Aorta (tissue), 5 donors: ENCODE measurements at regions not wholly inside any gene's neighbourhood (a gene's known extent, or its start where the extent isn't known, plus 50 kb on each side); places are given as distances from the start of the nearest gene placed in this dataset.

ENCODE experiments used
- ATAC-seq: fragments of 200-7000 bp; cut with Tn5 transposase; one replicate; pipeline ENCODE4 v1.9.1; 2022; ENCODE audit warnings: moderate library complexity; ENCODE audit not compliant: low FRiP score
- DNase-seq, 2 donors: peaks; one replicate each; pipeline ENCODE4 v3.0.0-alpha.2; 2020
- H3K27ac ChIP-seq, 2 donors: one replicate each; pipeline ENCODE4 v1.5.1; 2013; ENCODE audit warnings: low read length in 2 of 2, mild to moderate bottlenecking in 2 of 2, moderate library complexity in 2 of 2, control low read depth in 1 of 2, inconsistent platforms in 1 of 2, low read depth in 1 of 2
- H3K27me3 ChIP-seq, 2 donors: one replicate each; pipeline ENCODE4 v1.6.1; 2013; ENCODE audit warnings: control low read depth in 1 of 2, low read length in 1 of 2, mild to moderate bottlenecking in 1 of 2, moderate library complexity in 1 of 2; ENCODE audit not compliant: insufficient read depth in 2 of 2, control insufficient read depth in 1 of 2
- H3K36me3 ChIP-seq, 2 donors: one replicate each; pipeline ENCODE4 v1.6.1; 2013; ENCODE audit warnings: control low read depth in 1 of 2, low read length in 1 of 2, mild to moderate bottlenecking in 1 of 2; ENCODE audit not compliant: insufficient read depth in 2 of 2, control insufficient read depth in 1 of 2
- H3K4me1 ChIP-seq, 2 donors: one replicate each; pipeline ENCODE4 v1.6.1; 2013; ENCODE audit warnings: low read length in 2 of 2, control low read depth in 1 of 2, mild to moderate bottlenecking in 1 of 2, moderate library complexity in 1 of 2; ENCODE audit not compliant: insufficient read depth in 2 of 2, control insufficient read depth in 1 of 2
- H3K4me3 ChIP-seq, 2 donors: one replicate each; pipeline ENCODE4 v1.5.1; 2013; ENCODE audit warnings: low read length in 2 of 2, control low read depth in 1 of 2, mild to moderate bottlenecking in 1 of 2
- H3K9me3 ChIP-seq: one replicate; pipeline ENCODE4 v1.6.1; 2013; ENCODE audit warnings: mild to moderate bottlenecking, low read length; ENCODE audit not compliant: control insufficient read depth
- WGBS, 2 donors: extraction: QIAGEN DNeasy Blood & Tissue Kit; methylation state at CpG; one replicate each; pipeline ENCODE4 v1.1.7; 2013; 5-methylcytosine and 5-hydroxymethylcytosine counted together
- intact Hi-C, 2 donors: fragments of 100-400 bp; cut with DNase I; formaldehyde crosslinking; loops; one replicate each; pipeline versions ENCODE4 v1.14.2 to v1.15.0; 2022
- donor health status: healthy with polysubstance abuse.
- donor health status: Bipolar disorder and iron deficiency.
- donor health status: DM: no; HTN: no; CAD: no.
- donor health status: DM: no; HTN: no; CAD: no.
- donor health status: DM: yes; HTN: yes; CAD: no.

DNA sequence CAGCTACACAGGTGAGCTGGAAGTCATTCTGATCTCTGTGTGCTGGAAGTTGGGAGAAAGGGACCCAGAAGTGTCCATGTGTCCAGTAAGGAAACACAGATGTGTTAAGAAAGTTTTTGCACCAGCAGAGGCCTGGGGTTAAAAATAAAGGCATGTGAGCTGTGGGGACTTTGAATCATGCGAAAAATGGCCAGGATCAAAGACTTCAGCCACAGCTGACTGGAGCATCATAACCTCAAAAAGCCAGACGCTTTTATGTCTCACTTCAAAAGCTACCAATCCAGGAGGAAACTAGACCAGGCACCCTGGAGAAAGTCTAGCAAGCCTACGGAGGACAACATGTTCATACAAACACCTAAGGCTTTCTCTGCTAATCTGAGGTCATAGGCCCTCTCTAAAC, 503.6 kb upstream of the REG3G start:
- DNase-seq (no peak), ATAC-seq (no peak)
- Histone ChIP-seq H3K27ac (no peak overlapping the region), H3K36me3 (no peaks in the 10 kb centered on the region), H3K9me3 (no peaks in the 10 kb centered on the region), H3K4me3 (no peak overlapping the region), H3K27me3 (no peaks in the 10 kb centered on the region), H3K4me1 (no peaks in the 10 kb centered on the region)
- intact Hi-C loops = no loop called here
- 62 to 75% methylated on average over 3 of the region's 3 CpGs for WGBS, 2 donors

DNA sequence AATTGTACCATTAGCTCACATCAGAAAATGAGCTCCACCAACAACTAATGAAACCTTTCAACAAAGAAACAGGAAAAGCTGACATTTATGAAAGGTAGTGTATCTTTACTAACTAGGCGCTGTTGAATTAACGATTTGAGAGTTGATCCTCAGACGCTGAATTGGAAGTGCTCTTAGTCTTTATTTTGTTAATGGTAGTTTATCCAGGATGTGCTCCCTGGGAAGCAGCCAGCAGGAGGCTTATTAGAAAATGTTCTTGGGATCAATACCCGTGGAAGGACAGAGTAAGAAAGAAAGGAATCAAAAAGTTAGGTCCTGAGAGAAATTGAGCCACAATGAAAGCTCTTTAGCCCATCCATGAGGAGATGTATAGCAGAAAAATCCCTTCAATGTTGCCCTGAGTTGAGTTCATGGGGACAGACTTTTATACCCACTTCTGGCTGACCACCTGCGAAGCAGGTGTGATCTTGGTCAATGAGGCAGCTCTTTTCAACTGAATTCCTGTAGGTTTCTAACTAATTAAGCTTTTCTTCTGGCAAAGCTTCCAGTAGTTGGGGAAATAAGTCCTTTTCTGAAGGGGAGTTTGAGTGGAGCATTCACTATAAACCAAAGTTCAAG, 492.6 kb upstream of the REG3G start:
- Histone ChIP-seq H3K4me3 (no peak overlapping the region), H3K4me1 (no peaks in the 10 kb centered on the region), H3K36me3 (no peaks in the 10 kb centered on the region), H3K27ac (no peak overlapping the region), H3K9me3 (no peaks in the 10 kb centered on the region), H3K27me3 (no peaks in the 10 kb centered on the region)
- DNase-seq (no peak), ATAC-seq (no peak)
- 38 to 43% methylated on average over 5 of the region's 5 CpGs for WGBS, 2 donors
- intact Hi-C loops = no loop called here

GRCh38 chr2:78535395-78535794, 490.1 kb upstream of the REG3G start:
- no peaks in the 10 kb centered on the region for H3K36me3 ChIP-seq
- H3K4me1 ChIP-seq = no peaks in the 10 kb centered on the region
- H3K27ac ChIP-seq = no peak overlapping the region
- no peak for DNase-seq
- H3K27me3 ChIP-seq = no peaks in the 10 kb centered on the region
- no peak for ATAC-seq
- no peak overlapping the region for H3K4me3 ChIP-seq
- intact Hi-C loops = no loop called here
- no peaks in the 10 kb centered on the region for H3K9me3 ChIP-seq

DNA sequence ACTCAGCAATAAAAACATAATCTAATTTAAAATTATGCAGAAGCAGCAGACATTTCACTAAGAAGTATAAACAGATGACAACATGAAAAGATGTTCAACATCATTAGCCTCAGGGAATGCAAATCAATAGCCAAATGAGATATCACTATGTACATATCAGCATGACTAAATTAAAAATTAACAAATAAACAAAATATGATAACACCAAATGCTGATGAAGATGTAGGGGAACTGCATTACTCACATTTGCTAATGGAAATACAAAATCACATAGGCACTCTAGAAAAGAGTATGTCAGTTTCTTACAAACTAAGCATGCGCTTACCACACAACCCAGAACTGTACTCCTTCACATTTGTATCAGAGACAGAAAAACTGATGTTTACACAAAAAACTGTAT, 487.2 kb upstream of the REG3G start:
- no peak for DNase-seq
- ATAC-seq = no peak
- Histone ChIP-seq H3K4me1 (no peaks in the 10 kb centered on the region), H3K27ac (no peak overlapping the region), H3K4me3 (no peak overlapping the region), H3K27me3 (no peaks in the 10 kb centered on the region), H3K36me3 (no peaks in the 10 kb centered on the region), H3K9me3 (peaks cover 1% of the 10 kb centered on the region)
- 98 to 100% methylated on average over 1 of the region's 1 CpG for WGBS, 2 donors
- intact Hi-C loops = no loop called here

- ATAC-seq = no peak
- Histone ChIP-seq H3K27me3 (no peaks in the 10 kb centered on the region), H3K36me3 (no peaks in the 10 kb centered on the region), H3K27ac (no peak overlapping the region), H3K4me3 (no peak overlapping the region), H3K9me3 (peaks cover 3% of the 10 kb centered on the region), H3K4me1 (no peaks in the 10 kb centered on the region)
- 44 to 45% methylated on average over 2 of the region's 2 CpGs for WGBS, 2 donors
- no peak for DNase-seq
- intact Hi-C loops = no loop called here
These were observed 485.2 kb upstream of the REG3G start for GRCh38 chr2:78540255-78540654.

DNA sequence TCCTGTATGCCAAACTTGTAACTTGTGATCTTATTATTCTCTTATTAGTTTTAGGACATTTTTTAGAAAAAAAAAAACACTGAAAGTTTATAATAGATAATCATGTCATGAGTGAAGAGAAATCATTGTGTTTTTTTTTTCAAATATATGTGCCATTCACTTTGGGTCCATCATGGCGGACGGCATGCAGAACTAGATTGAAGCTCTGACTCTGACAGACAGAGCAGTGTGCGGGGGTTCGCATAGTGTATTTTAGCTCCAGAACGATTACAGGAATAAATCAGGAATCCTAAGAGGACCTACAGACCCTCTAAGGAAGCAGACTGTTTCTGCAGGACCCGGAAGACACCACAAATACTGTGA, 484.4 kb upstream of the REG3G start:
- H3K4me3 ChIP-seq = no peak overlapping the region
- intact Hi-C loops = no loop called here
- no peaks in the 10 kb centered on the region for H3K4me1 ChIP-seq
- 88 to 91% methylated on average over 6 of the region's 6 CpGs for WGBS, 2 donors
- H3K27ac ChIP-seq = no peak overlapping the region
- no peaks in the 10 kb centered on the region for H3K27me3 ChIP-seq
- DNase-seq = no peak
- peaks cover 3% of the 10 kb centered on the region for H3K9me3 ChIP-seq
- ATAC-seq = no peak
- no peaks in the 10 kb centered on the region for H3K36me3 ChIP-seq

DNA sequence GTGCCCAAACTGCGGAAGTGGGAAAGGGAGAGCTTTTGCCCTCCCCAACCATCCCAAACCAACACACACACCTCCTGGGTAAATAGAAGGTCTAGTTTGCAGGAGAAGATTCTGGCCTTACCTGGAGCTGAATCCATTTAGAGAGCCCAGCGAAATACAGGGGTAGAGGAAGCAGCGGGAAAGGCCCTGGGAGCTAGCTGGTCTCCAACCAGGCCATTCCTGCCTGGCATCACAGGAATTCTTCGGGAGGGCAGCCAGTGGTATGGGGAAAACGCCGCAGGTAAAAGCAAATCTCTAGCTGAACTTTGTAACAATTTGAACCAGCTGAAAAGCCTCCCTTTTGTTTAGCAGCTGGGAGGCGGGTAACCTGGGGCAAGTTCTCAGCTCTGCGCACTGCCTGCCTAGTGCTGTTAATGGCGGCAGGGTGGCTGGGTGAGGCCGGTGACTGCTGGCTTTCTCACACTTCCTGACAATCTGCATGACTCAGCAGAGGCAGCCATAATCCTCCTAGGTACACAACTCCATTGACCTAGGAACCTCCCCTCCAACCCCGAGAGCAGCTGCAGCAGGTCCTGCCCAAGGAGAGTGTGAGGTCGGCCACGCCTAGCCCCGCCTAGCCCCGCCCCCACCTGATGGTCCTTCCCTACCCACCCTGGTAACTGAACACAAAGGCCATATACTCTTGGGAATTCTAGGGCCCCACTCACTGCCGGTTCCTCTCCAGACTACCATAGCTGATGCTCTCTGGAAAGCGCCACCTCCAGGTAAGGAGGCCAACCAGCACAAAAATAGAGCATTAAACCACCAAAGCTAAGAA, 483.8 kb upstream of the REG3G start:
- intact Hi-C loops = no loop called here
- Histone ChIP-seq H3K9me3 (peaks cover 3% of the 10 kb centered on the region), H3K36me3 (no peaks in the 10 kb centered on the region), H3K27me3 (no peaks in the 10 kb centered on the region), H3K27ac (no peak overlapping the region), H3K4me3 (no peak overlapping the region), H3K4me1 (no peaks in the 10 kb centered on the region)
- ATAC-seq (no peak), DNase-seq (no peak)
- 88 to 94% methylated on average over 17 of the region's 17 CpGs for WGBS, 2 donors

DNA sequence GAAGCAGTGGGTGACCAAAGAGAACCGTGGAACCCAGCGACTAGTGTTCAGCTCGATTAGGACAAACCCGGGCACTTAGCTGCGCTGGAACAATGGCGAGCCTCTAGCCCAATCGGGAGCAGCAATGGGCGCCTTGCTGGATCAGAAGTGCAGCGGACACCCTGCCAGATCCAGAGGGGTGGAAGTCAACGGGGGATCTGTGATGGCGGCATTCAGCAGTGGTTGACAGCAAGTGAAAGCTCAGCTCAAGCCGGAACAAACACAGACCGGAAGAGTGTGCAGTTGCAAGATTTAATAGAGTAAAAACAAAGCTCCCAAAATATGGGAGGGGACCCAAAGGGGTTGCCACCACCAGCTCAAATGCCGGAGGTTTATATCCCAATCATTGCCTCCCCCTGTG, 478.7 kb upstream of the REG3G start:
- Histone ChIP-seq H3K36me3 (no peaks in the 10 kb centered on the region), H3K27ac (no peak overlapping the region), H3K4me3 (no peak overlapping the region), H3K27me3 (no peaks in the 10 kb centered on the region), H3K4me1 (no peaks in the 10 kb centered on the region), H3K9me3 (peaks cover 3% of the 10 kb centered on the region)
- intact Hi-C loops = no loop called here
- no peak for DNase-seq
- no peak for ATAC-seq
- 92 to 95% methylated on average over 14 of the region's 14 CpGs for WGBS, 2 donors

DNA sequence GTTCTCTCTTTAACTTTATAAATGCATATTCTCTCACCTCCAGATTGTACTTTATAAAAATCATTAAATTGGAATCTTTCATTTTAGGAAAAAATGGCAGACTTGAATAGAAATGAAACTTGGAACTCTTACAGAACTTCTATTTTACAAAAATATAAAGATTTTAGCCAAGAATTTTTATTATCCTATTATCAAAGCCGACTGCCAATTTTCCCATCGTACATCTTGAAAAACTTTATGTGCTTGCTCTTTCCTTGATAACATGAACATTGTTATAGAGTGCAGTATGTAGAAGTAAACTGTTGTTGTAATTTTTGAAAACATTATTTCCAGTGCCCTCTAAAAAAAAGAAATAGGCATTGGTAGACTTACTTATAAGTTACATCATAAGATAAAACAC, 475.7 kb upstream of the REG3G start:
- no peak overlapping the region for H3K4me3 ChIP-seq
- H3K27ac ChIP-seq = no peak overlapping the region
- intact Hi-C loops = no loop called here
- no peak for ATAC-seq
- no peaks in the 10 kb centered on the region for H3K9me3 ChIP-seq
- no peaks in the 10 kb centered on the region for H3K36me3 ChIP-seq
- no peaks in the 10 kb centered on the region for H3K4me1 ChIP-seq
- H3K27me3 ChIP-seq = no peaks in the 10 kb centered on the region
- 49 to 59% methylated on average over 2 of the region's 2 CpGs for WGBS, 2 donors
- DNase-seq = no peak
